GM18870 (cell line): ENCODE measurements at regions not wholly inside any gene's neighbourhood (a gene's known extent, or its start where the extent isn't known, plus 50 kb on each side); places are given as distances from the start of the nearest gene placed in this dataset.
"Not testable (repeated sequence)": the region's sequence is repeated elsewhere in the genome, so short reads cannot be mapped to it uniquely, and the experiment has no call there.

Experiments used
- ATAC-seq: cut with Tn5 transposase; IDR thresholded peaks from one replicate; pipeline ENCODE4 v1.9.1; 2021; ENCODE audit warnings: moderate library complexity; ENCODE audit not compliant: unreplicated experiment

GRCh38 chr11:92465410-92465809, 240.8 kb downstream of the FAT3 start:
- ATAC-seq = not testable (repeated sequence)

DNA sequence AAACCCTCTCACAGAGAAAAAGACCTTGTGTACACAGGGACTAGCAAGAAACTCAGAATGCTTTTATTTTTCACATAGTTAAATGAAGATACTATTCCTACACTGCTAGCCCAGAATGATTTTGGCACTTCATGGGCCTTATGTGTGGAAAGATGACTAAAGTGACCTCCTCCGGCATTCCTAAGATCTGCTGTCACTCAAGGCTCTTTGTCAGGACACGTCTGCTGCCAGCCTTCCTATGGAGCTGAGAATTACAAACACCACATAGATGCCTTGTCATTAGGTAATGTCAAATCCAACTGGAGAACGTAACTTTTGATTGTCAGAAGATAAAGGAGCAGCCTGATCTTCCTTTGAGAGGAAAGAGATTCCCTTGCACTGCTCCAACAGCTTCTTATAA, 249.1 kb downstream of the FAT3 start:
- ATAC-seq = no peak

GRCh38 chr11:92475316-92475715, 250.7 kb downstream of the FAT3 start:
- ATAC-seq = no peak

DNA sequence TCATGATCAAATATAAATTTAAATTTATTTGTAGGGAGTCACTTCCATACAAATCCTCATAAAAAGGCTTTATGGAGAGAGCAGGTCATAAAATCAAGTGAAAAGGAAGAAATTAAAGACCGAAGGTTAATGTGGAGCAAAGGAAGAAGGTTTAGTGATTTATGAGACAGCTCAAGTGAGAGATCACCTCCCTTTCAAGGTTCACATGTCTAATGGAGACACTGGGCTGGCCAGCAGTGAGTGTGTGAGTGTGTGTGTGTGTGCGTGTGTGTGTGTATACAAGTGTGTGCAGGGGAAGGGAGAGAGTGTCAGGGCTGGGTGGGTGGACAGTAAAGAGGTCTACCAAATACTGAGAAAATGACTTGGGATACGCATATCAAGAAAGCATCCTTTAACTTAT, 251.2 kb downstream of the FAT3 start:
- no peak for ATAC-seq

- no peak for ATAC-seq
These were observed 253.1 kb downstream of the FAT3 start for GRCh38 chr11:92477686-92478085.

GRCh38 chr11:92480499-92480898, 255.9 kb downstream of the FAT3 start:
- no peak for ATAC-seq

DNA sequence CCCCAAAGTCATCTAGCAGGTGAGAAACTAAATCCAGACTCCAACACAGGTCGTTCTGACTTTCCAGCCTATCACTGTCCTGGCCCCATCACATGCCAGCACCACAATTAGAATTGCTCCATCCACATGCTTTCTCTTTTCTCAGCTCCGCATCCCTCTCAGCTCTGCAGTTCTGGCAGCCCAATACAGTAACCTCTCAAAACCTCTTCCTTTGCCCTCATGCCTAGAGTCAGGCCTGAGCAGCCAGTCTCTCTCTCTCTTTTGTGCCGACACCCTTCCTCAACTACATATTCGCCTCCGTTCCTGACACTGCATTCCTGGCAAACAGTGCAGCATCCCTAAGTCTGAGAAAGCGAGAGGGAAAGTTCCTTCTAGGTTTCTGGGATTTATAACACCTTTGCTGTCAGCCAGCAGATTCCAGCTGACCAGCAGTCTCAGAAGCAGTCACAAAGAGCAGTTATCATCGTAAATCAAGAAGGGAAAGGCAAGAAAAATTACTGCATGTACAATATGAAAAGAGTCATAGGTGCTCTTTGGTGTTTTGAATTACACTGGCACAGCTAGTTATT, 258.0 kb downstream of the FAT3 start:
- no peak for ATAC-seq

GRCh38 chr11:92484570-92484969, 260.0 kb downstream of the FAT3 start:
- ATAC-seq = no peak

- no peak for ATAC-seq
These were observed 265.3 kb downstream of the FAT3 start for GRCh38 chr11:92489826-92490399.

- ATAC-seq = no peak
These were observed 267.8 kb downstream of the FAT3 start for GRCh38 chr11:92492372-92492771.

DNA sequence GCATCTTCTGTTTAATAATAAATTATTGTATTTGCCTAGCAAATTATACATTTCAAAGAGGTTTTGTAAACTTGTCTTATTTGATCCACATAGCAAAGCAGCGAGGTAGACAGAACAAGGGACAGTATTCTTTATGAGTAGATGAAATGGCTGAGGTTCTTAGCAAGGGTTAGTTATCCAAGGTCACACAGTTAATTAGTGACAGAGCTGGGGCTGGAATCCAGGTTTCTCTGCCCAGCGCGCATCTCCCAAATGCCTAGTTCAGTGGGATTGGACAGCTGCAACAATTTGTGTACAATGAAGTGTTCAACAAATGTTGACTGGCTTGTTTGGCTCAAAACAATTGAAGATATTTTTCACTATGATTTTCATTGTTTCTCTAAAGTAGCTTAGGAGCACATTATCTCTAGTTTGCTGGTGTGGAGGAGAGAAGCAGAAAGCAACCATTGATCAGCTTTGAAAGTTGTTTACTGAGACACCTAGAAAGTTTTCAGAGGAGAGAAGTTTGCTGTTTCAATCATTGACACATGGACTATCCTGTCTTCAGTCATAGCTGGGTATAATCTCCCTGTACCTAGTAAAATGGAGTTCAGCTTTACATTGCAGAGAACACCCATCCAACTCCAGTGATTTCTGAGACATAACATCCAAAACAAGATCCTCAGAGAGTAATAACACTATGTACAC, 270.6 kb downstream of the FAT3 start:
- no peak for ATAC-seq

- no peak for ATAC-seq
These were observed 275.8 kb downstream of the FAT3 start for GRCh38 chr11:92500453-92500852.

DNA sequence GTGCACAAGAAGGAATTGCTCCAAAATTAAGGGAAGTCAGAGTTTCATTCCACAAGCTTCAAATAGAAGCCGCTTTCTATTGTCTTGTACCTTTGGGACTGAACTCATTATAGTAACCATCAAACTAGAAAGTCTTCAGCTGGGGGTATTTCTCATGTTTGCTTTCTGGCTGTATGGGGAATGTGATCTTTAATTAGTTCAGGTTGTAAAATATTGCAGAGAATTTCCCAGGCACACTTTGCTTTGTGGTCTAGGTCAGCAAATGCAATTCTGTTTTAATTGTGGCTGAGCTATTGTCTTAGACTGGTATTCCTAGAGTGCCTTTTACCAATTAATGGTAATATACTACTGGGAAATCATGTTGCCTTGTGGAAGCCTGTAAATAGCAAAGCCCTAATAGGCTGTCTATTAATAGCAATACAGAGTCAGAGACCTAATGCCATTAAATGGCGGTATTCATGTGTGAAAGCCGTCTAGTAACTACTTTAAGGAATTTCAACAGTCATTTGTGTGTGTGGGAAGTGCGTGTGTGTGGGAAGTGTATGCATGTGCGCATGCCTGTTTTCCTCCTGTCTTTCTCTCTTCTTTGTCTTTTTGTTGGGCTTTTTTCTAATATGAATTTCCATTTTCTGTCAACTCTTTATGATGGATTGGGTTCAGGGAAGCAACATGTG, 276.6 kb downstream of the FAT3 start:
- ATAC-seq = no peak

DNA sequence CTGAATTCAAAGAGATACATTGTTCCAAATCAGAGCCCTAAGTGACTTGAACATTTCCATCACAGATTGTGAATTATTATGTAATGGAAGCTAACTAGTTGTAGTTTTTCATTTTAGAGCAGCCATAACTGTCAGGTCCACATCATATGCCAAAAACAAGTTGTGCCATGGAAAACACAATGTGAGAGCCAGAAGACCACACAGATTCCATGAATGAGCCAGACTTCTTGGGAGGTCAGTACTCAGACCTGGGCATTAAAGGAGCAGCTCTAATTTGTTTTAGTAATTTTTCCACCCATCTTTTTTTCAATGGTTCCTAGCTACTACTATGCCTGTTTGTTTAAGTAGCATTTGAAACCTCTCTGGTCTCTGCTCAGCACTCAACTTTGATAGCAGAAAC, 279.4 kb downstream of the FAT3 start:
- ATAC-seq = no peak

GRCh38 chr11:92504534-92504933, 279.9 kb downstream of the FAT3 start:
- no peak for ATAC-seq

DNA sequence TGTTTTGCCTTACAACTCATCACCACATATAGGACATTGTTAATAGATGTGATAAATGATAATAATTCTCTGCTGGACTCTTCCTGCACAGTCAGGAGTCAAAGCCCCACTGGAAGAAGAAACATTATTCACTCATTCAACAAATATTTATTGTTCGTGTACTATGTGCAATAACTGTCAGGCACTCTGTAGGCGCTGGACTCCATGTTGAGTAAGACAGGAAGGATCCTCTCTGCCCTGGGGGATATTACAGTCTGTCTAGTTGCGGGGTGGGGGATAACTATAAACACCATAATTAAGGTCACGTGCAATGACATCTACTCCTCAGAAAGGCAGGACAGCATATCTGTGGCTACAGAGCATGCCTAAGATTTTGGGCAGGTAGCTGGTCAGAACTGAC, 281.1 kb downstream of the FAT3 start:
- ATAC-seq = no peak

DNA sequence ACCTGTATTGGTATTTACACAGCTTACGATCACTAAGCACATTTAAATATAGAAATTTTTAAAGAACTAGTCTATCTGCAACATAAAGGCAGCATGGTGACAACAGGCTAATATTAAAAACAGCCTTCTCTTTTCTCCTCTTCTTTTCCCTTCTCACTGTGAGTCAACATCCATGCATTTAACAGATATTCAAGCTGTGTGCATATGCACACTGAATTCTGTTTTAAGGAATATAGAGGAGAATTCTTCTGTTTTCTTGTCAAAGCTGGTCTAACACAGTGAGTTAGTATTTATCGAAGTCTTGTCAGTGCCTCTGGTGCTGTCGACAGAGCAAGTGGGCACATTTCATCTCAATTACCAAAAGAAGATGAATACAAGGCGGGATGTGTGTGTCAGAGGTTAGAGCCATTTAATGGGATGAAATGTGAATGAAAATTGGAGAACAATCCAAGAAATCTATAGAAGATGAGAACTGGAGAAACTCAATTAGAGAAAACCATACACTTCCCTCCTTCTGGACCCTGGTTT, 282.3 kb downstream of the FAT3 start:
- ATAC-seq = no peak

GRCh38 chr11:92510591-92510990, 286.0 kb downstream of the FAT3 start:
- ATAC-seq = no peak

- ATAC-seq = no peak
These were observed 287.0 kb downstream of the FAT3 start for GRCh38 chr11:92511522-92512203.

- no peak for ATAC-seq
These were observed 287.6 kb downstream of the FAT3 start for GRCh38 chr11:92512204-92512569.

DNA sequence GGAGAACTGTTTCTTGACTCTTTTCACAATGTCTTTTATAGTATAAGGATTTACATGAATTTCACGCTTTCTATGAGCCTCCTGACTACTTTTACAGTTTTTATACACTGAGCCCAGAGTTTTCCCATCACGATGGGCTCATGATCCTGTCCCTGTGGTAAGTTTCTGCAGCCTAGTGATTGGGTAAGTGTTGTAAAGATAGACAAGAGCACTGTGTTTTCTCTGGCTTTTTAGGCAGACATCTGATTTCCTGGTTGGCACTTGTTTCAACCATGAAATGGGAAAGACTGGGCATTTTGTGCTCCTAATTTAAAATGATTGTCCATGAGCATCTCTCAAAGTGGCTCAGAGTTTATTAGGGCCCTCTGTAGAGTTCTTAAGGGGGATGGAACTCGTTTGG, 299.0 kb downstream of the FAT3 start:
- ATAC-seq = no peak
